K562 (cell line): ENCODE measurements at regions not wholly inside any gene's neighbourhood (a gene's known extent, or its start where the extent isn't known, plus 50 kb on each side); places are given as distances from the start of the nearest gene placed in this dataset.

Experiments
- ATAC-seq: fragments of 200-7000 bp; cut with Tn5 transposase; 3 replicates; pipeline ENCODE4 v1.9.1; 2020; ENCODE audit warnings: moderate library complexity
- BruUV-seq: library from RNA; stranded (reverse); fragments of 400-500 nt; replicated peaks from 2 replicates; lab custom pipeline; 2021; lab: Mats Ljungman, UMichigan
- CTCF ChIA-PET: fragments of 300-600 bp; formaldehyde crosslinking; extraction: SDS; loops from one replicate; lab custom pipeline; 2021; ENCODE audit warnings: low intra/inter-chr PET ratio; lab: Yijun Ruan, JAX
- POLR2A ChIA-PET: fragments of 300-600, 350-650 bp; sonication (Branson Sonifier 250); formaldehyde crosslinking; extraction: SDS; loops from one replicate; lab custom pipeline; 2021; ENCODE audit warnings: antibody characterized with exemption, inconsistent platforms; lab: Yijun Ruan, JAX
- DNase-seq, 4 experiments: peaks; one replicate each; pipeline versions ENCODE4 v3.0.0 to v3.0.0-alpha.2; 2011 to 2018; ENCODE audit warnings: low spot score in 3 of 4, mixed read lengths in 3 of 4; ENCODE audit errors: extremely low read depth in 1 of 4
- FAIRE-seq: peaks from 2 replicates; lab custom pipeline; 2011; peaks lifted over from hg19 to GRCh38; lab: Jason Lieb, UNC
- H2AFZ ChIP-seq: 2 replicates; pipeline ENCODE4 v1.6.0; 2011; ENCODE audit warnings: low read depth, low read length, control low read depth, inconsistent platforms
- H3K27ac ChIP-seq: fragments of 200-600 bp; 3 replicates; pipeline ENCODE4 v1.8.0; 2011; ENCODE audit warnings: low read depth, mild to moderate bottlenecking, control low read depth, inconsistent platforms, low read length, moderate library complexity, mixed read lengths; ENCODE audit errors: extremely low read depth
- H3K27me3 ChIP-seq, 2 experiments: fragments of 300-600 bp in 1 of 2; 2 replicates in 1 of 2; 3 replicates in 1 of 2; pipeline versions ENCODE4 v1.6.0 to v1.8.0; 2011; ENCODE audit warnings: inconsistent platforms in 2 of 2, low read length in 2 of 2, mild to moderate bottlenecking in 1 of 2, mixed read lengths in 1 of 2, moderate library complexity in 1 of 2; ENCODE audit not compliant: control insufficient read depth in 2 of 2, insufficient read depth in 2 of 2
- H3K36me3 ChIP-seq: fragments of 300-600 bp; 3 replicates; pipeline ENCODE4 v1.8.0; 2011; ENCODE audit warnings: mild to moderate bottlenecking, low read length, inconsistent platforms; ENCODE audit not compliant: control insufficient read depth, insufficient read depth
- H3K4me1 ChIP-seq, 2 experiments: fragments of 200-600 bp in 1 of 2; replicated peaks in 1 of 2; 2 replicates in 1 of 2; 3 replicates in 1 of 2; pipeline versions ENCODE4 v1.5.1 to v1.8.0; 2011; ENCODE audit warnings: inconsistent platforms in 2 of 2, low read length in 2 of 2, mild to moderate bottlenecking in 1 of 2, mixed read lengths in 1 of 2, moderate library complexity in 1 of 2; ENCODE audit not compliant: control insufficient read depth in 2 of 2, insufficient read depth in 2 of 2
- H3K4me2 ChIP-seq: 2 replicates; pipeline ENCODE4 v1.6.1; 2011; ENCODE audit warnings: low read length, control low read depth, inconsistent platforms, mixed read lengths; ENCODE audit not compliant: insufficient read depth
- H3K4me3 ChIP-seq: fragments of 200-600 bp; sonication (generic), shearing (Covaris generic); 2 replicates; pipeline ENCODE4 v1.5.1; 2016; ENCODE audit warnings: control low read depth, inconsistent platforms
- H3K79me2 ChIP-seq: fragments of 200-600 bp; 3 replicates; pipeline ENCODE4 v1.8.0; 2011; ENCODE audit warnings: low read length, inconsistent platforms; ENCODE audit not compliant: control insufficient read depth, insufficient read depth
- H3K9ac ChIP-seq, 2 experiments: 2 replicates each; pipeline versions ENCODE4 v1.6.0 to v1.6.1; 2011; ENCODE audit warnings: low read depth in 2 of 2, low read length in 2 of 2, control low read depth in 1 of 2, inconsistent platforms in 1 of 2, mild to moderate bottlenecking in 1 of 2, mixed read lengths in 1 of 2; ENCODE audit not compliant: insufficient read depth in 1 of 2
- H3K9me1 ChIP-seq: one replicate; pipeline ENCODE4 v1.6.0; 2011; ENCODE audit warnings: inconsistent platforms, mild to moderate bottlenecking, low read length, moderate library complexity; ENCODE audit not compliant: control insufficient read depth, insufficient read depth
- H3K9me3 ChIP-seq: replicated peaks from 2 replicates; pipeline ENCODE4 v1.5.1; 2011; ENCODE audit warnings: low read depth, low read length, inconsistent platforms; ENCODE audit not compliant: control insufficient read depth, insufficient read depth
- H4K20me1 ChIP-seq: replicated peaks from 2 replicates; pipeline ENCODE4 v1.6.1; 2011; ENCODE audit warnings: low read length, inconsistent platforms, mixed read lengths; ENCODE audit not compliant: control insufficient read depth, insufficient read depth
- ATF1 ChIP-seq, 2 experiments: fragments of 450-650 bp in 1 of 2; IDR thresholded peaks; 2 replicates each; pipeline ENCODE4 v1.6.1; 2016; ENCODE audit warnings: missing compliant biosample characterization in 1 of 2, missing genetic modification characterization in 1 of 2
- HMGN3 ChIP-seq: IDR thresholded peaks from 2 replicates; pipeline ENCODE4 v1.6.1; 2011; ENCODE audit warnings: borderline replicate concordance, low read depth, mild to moderate bottlenecking, mixed read lengths, low read length; ENCODE audit not compliant: insufficient read length; ENCODE audit errors: extremely low read depth
- JUND ChIP-seq, 2 experiments: IDR thresholded peaks; 2 replicates in 1 of 2; 3 replicates in 1 of 2; pipeline ENCODE4 v1.6.1; 2011; ENCODE audit warnings: borderline replicate concordance in 2 of 2, low read depth in 2 of 2, low read length in 2 of 2, improper control_type of control experiment in 1 of 2, missing biosample characterization in 1 of 2, missing genetic modification characterization in 1 of 2, missing genetic modification reagents in 1 of 2
- NR4A1 ChIP-seq, 2 experiments: fragments of 250-450 bp in 1 of 2; fragments of 450-650 bp in 1 of 2; sonication (Bioruptor Pico) in 1 of 2; IDR thresholded peaks; 2 replicates each; pipeline versions ENCODE4 v1.4.0 to v1.6.1; 2016 to 2020; ENCODE audit warnings: mild to moderate bottlenecking in 2 of 2, missing compliant biosample characterization in 1 of 2, missing genetic modification characterization in 1 of 2, moderate library complexity in 1 of 2
- PTTG1 ChIP-seq: fragments of 450-650 bp; IDR thresholded peaks from 2 replicates; pipeline ENCODE4 v1.6.1; 2016; ENCODE audit warnings: low read depth, mild to moderate bottlenecking, missing genetic modification characterization, missing compliant biosample characterization
- RNF2 ChIP-seq: sonication (generic); IDR thresholded peaks from 2 replicates; pipeline ENCODE4 v1.6.1; 2016
- SMC3 ChIP-seq: conservative IDR thresholded peaks from 2 replicates; pipeline ENCODE4 v1.6.1; 2011; ENCODE audit warnings: low read depth, low read length, improper control_type of control experiment; ENCODE audit not compliant: insufficient read depth
- TSHZ1 ChIP-seq: fragments of 250-450 bp; sonication (Bioruptor Pico); IDR thresholded peaks from 2 replicates; pipeline ENCODE4 v1.4.0; 2020; ENCODE audit warnings: mild to moderate bottlenecking, moderate library complexity
- WGBS: fragments of 100-300 bp; shearing (Covaris generic); methylation state at CpG from one replicate; pipeline ENCODE4 v1.1.6; 2016; ENCODE audit warnings: low coverage, mixed read lengths; ENCODE audit not compliant: insufficient coverage; ENCODE audit errors: missing lambda C conversion rate; 5-methylcytosine and 5-hydroxymethylcytosine counted together
- in situ Hi-C: fragments of 300-500 bp; cut with MboI; formaldehyde crosslinking; loops from 4 replicates; pipeline ENCODE4 v1.15.0; 2018; ENCODE audit warnings: inconsistent platforms, mixed read lengths
- intact Hi-C: fragments of 100-400 bp; cut with micrococcal nuclease; formaldehyde crosslinking; loops from 2 replicates; pipeline ENCODE4 v1.14.2; 2022
- TF ChIP-seq, protein P1 (sequence below), 2 experiments: fragments of 250-450 bp in 1 of 2; fragments of 450-650 bp in 1 of 2; sonication (Bioruptor Pico) in 1 of 2; IDR thresholded peaks; 2 replicates each; pipeline versions ENCODE4 v1.6.1 to v1.8.0; 2016 to 2021; ENCODE audit warnings: mild to moderate bottlenecking in 2 of 2, moderate library complexity in 2 of 2, missing compliant biosample characterization in 1 of 2, missing genetic modification characterization in 1 of 2

DNA sequence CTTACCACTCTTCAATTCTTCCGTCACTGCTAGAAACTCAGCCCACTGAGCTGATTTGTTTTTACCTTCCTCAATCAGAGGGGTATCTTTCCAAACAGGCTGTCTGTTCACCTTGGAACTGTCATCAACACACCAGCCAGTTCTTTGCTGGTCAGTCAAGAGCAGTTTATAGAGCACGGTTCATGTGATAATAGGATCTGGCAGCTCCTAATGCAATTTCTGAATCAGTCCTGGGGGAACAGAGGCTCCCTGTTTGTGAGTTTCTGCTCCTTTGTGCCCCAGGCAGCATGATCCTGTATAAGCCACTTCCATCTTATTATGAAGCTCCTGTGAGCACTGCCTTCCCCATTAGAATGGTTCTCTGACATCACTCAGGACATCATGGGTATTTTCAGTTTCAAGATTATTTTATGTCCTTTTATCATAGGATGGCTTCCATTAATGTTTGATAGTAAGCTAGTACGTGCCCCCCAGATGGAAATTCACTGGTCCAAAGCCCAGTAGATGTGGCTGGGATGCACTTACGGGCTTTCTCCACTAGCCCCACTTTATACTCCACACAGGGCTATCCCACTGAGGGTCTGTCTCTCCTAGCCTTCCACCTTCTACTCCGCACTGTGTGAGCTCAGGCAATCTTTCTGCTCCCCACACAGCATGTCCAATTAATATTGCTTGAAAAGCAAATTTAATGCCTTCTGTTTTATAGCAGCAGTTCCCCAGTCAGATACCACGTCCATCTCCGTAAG is 85.5 kb upstream of the SPIN1 start:
- TF ChIP-seq SMC3: no peak
- TF ChIP-seq NR4A1 (CRISPR knock-in tag; IDR thresholded peaks at IDR 0.05): no peak
- TF ChIP-seq NR4A1 (tag; IDR thresholded peaks at IDR 0.05): no peak
- TF ChIP-seq PTTG1 (tag): no peak
- TF ChIP-seq RNF2: no peak
- TF ChIP-seq TSHZ1: no peak
- TF ChIP-seq, protein P1, sequence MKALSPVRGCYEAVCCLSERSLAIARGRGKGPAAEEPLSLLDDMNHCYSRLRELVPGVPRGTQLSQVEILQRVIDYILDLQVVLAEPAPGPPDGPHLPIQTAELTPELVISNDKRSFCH (CRISPR knock-in tag; IDR thresholded peaks at IDR 0.05): no peak
- TF ChIP-seq, protein P1 (tag; IDR thresholded peaks at IDR 0.05): no peak
- TF ChIP-seq JUND (IDR thresholded peaks at IDR 0.05; ENCODE audit: borderline replicate concordance, low read depth, low read length): no peak
- TF ChIP-seq JUND (tag; IDR thresholded peaks at IDR 0.05; ENCODE audit: borderline replicate concordance, low read depth, low read length): no peak
- TF ChIP-seq ATF1 (CRISPR knock-in tag; IDR thresholded peaks at IDR 0.05): no peak
- no peak for TF ChIP-seq ATF1 (tag; IDR thresholded peaks at IDR 0.05)
- TF ChIP-seq HMGN3: no peak
- 1% methylated on average over 7 of the region's 7 CpGs for WGBS
- Histone ChIP-seq H3K9me1 (no peaks in the 10 kb centered on the region), H3K79me2 (no peaks in the 10 kb centered on the region), H2AFZ (no peak overlapping the region), H3K9me3 (no peaks in the 10 kb centered on the region), H3K36me3 (no peaks in the 10 kb centered on the region), H3K27me3 (peaks cover 0 to 40% of the 10 kb centered on the region in 2 experiments; a peak in 3 of 5 replicates), H4K20me1 (no peaks in the 10 kb centered on the region), H3K4me2 (no peak overlapping the region), H3K27ac (no peak overlapping the region), H3K9ac (no peak overlapping the region), H3K4me3 (no peak overlapping the region), H3K4me1 (no peaks in the 10 kb centered on the region)
- intact Hi-C loops (no loop called here), in situ Hi-C loops (loop anchor here (25.0 kb wide), 1 partner anchor 615 kb away; no protein-coding TSS in a partner anchor)
- no peak for DNase-seq
- no TSS peak for BruUV-seq
- no peak for ATAC-seq
- ChIA-PET POLR2A (no interaction called here), CTCF (no interaction called here)
- no peak for FAIRE-seq
